T-helper 2 cell treated with Interferon-gamma antibody and Interleukin-4, amounts not matched to agents 100 ng/mL and 5 ng/mL, for 36 hours (primary cell): ENCODE measurements at regions not wholly inside any gene's neighbourhood (a gene's known extent, or its start where the extent isn't known, plus 50 kb on each side); places are given as distances from the start of the nearest gene placed in this dataset.

Experiments
- intact Hi-C: fragments of 100-400 bp; cut with micrococcal nuclease; formaldehyde crosslinking; loops from one replicate; pipeline ENCODE4 v1.15.1; 2023

DNA sequence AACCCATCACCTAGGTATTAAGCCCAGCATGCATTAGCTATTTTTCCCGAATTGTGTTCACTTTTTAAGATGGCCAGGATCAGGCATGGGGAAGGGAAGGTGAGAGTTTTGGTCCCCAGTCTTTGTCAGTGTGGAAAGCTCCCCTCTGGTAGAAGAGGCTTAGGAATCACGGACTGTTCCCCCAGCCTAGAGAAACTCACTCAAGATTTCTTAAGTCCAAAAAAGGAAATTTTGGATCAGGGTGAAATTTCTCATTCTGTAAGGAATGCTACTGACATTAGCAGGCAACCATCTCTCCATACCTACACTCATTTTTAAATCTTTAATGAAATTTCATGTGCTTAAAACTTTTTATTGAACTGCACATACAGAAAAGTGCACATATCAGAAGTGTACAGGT lies 70.3 kb upstream of the GALNT15 start:
- intact Hi-C loops: no loop called here

DNA sequence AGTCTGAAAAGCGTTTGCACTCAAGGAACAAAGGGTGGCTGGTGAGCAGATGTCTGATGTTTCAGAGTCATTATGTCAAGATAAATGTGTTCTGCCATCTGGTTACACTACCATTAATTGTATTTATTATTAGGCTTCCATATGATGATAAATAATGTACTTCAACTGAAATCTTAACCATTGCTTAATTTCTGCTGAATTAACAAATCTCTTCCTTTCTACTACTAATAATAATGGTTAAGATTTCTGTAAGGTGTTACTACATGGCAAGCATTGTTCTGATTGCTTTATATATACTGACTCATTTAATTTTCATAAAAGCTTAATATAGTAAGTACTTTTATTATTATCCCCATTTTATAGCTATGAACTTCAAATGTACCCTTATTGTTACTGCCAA lies 68.4 kb upstream of the GALNT15 start:
- intact Hi-C loops: no loop called here

DNA sequence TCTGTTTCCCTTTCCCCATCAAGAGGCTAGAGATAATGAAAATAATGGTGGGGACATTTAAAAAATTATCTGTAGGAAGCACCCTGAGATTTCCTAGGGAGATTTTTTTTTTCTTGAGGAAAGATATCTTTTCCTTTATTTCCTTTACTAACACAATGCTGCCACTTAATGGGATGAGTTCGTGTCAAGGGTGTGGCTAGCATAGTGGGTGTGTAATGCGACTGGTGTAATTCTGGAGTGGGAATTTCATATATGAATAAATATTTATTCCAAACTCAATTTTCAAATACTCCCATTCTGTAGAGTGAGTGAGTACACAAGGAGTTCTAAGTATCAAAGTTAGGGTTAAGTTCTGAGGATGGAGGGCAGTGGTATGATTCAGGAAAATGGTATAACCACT lies 66.1 kb upstream of the GALNT15 start:
- intact Hi-C loops: no loop called here

DNA sequence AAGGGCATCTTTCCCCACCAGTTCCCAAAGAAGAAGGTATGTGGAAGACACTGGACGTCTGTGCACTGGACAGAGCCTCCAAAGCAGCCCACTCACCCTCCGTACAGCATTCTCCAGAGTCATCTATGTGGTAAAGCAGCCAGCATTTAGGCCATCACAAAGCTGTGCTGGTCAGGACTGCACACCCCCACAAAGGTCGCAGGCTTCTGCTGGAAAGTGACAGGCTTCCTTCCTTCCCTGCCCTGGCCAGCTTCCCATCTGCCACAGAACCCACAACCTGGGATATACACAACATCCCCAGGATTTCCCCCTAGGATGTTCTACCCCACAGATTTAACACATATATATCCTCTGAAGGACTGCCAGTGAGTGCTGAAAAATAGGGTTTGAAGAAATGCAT lies 64.6 kb upstream of the GALNT15 start:
- intact Hi-C loops: no loop called here

DNA sequence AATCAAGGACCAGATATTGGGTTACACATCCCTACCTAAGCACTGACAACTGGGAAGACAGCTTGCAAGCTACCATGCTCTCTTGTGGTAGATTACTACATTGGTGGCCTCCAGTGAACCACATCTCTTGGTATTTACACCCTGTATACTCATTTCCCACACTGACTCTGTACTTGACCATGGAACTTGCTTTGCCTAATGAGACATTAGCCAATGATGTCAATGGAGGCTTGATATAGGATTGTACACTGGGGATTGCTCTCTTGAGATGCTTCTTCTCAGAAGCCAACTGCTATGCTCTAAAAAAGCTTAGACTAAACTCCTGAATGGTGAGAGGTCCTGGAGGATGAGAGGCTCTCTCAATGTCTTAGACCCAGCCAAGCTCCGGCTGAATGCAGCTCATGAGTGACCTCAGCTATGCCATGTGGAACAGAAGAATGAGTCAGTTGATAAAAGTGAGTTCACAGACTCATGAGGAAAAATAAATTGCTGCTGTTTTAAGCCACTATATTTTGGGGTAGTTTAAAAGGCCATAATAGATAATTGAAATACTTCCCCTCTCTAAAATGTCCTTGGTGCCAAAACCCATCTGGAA lies 61.5 kb upstream of the GALNT15 start:
- intact Hi-C loops: no loop called here

DNA sequence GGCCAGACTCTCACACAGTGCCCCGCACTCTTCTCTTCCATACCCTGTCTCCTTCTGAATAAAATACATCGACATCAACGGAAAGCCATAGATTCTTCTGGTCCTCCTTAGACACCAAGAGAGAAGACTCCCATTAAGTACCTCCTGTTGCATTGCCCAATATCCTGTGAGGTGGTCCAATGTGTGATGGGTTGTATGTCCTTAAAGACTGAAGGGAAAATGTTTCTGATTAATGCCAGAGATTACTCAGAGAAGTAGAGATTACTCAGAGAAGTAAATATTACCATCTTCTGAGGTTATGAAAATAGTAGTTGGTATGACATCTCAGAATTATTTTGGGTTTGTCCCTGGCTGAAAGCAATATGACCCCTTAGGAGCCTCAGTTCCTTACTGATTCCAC lies 60.8 kb upstream of the GALNT15 start:
- intact Hi-C loops: no loop called here

DNA sequence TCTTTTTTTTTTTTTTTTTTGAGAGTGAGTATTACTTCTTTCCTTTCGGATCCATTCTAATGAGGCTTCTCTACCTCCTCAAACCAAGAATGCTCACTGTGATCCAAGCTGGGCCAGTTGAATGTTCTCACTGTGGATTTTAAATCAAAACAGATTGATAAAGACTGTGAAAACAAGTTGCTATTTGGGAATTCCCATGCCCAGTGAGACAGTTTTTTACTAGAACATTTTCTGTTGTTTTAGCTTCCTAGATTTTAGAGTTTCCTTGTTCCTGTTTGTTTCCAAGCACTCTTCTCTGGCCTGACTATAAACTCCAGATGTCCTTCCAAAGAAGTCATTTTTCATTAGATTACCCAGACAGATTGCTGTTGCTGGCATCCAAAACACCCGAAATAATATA lies 60.1 kb upstream of the GALNT15 start:
- intact Hi-C loops: no loop called here

DNA sequence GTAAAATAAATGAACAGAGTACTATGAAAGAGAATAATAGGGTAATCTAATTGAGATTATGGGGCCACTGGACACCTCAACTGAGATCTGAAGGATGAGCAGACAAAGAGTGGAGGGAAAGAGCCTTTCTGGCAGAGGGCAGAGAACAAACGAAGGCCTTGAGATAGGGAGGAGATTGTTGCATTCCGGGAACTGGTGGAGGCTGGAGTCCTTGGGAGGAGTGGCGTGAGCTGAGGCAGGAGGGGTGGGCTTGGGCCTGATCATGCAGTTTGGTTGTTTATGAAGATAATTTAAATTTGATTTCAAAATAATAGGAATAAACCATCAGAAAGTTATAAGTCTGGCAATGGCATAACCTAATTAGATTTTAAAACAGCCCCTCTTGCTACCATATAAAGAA lies 59.5 kb upstream of the GALNT15 start:
- intact Hi-C loops: no loop called here

DNA sequence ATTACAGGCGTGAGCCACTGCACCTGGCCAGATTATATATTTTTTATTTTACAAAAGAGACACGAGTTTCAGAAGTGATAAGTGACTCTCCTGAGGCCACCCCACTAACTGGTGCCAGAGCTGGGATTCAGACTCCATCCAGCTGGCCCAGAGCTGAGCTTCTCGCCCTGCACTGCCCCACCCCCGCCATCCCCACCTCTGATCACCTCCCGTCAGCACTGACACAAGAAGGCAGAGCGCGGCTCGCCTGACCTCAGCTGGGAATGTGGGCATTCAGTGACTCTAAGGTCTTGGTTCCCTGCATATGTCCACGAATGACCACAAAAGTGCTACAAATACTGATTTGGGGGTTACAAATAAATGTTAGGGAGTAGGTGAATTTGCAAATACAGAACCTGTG lies 56.1 kb upstream of the GALNT15 start:
- intact Hi-C loops: no loop called here

DNA sequence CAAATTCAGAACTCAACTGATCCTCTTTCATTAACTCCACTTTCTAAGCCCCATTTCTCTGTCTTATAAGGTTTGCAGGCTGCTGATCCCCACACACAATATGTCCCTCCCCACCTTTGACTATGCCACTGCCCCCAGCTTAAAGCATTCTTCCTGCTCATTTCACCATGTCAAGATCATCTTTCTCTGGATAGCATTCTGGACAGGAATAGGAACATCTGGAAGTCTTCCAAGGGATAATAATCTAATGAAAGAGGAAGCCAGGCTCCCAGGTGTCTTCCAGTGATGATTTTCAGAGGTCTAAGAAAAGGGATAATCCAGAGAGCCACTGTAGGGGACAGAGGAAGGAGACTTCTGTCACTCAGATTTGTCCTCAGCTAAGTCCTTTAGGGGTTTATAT lies 54.6 kb upstream of the GALNT15 start:
- intact Hi-C loops: no loop called here

DNA sequence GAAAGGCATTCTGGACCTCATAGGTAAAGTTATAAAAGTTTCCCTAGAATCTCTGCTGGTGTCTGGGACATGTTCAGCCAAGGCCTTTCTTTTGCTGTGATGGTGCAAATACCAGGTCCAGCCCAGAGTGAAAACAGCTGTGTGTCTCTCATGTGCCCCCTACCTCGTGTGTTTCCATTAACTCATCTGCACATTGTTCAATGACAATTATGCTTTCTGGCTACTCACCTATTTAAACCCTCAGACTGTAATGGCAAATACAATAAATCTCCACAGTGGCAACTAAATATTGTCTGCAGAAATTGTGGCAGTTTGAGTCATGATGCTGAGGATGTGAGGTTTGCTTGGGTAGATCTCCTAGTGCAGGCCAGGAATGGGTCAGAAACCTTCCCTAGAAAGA lies 53.1 kb upstream of the GALNT15 start:
- intact Hi-C loops: no loop called here

DNA sequence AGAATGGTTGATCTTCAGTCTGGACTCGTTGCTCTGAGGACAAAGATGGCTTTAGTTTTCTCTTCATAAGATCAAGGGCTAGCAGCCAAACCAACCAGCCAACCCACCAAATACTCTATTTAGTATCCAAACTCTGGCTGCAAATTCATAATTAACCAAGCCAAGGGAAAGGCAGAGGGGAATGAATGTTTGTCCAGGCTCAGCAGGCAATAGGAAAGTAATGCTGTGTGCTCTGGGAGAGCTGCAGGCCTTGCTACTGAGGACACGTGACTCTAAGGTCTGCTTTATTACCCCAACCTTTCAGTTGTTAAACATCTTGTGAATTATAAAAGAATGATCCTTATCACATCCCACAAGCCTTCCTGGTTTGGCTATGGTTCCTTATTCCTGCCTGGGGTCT lies 52.3 kb upstream of the GALNT15 start:
- intact Hi-C loops: no loop called here

DNA sequence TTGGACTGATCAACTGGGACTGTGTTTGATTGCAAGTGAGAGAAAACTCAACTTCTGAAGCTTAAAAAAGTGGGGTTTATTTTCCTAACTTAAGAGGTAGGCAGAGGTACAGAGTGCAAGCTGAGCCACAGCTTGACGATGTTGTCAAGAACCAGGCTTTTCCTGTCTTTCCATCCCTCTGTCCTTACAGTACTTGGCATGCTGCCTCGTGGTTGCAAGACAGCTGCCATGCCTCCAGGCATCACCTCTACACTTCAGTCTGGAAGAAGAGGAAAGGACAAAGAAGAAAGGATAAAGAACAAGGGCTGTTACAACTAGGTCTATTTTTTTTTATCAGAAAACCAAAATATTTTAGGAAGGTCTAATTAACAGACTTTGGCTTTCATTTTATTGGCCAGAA lies 51.8 kb upstream of the GALNT15 start:
- intact Hi-C loops: no loop called here

DNA sequence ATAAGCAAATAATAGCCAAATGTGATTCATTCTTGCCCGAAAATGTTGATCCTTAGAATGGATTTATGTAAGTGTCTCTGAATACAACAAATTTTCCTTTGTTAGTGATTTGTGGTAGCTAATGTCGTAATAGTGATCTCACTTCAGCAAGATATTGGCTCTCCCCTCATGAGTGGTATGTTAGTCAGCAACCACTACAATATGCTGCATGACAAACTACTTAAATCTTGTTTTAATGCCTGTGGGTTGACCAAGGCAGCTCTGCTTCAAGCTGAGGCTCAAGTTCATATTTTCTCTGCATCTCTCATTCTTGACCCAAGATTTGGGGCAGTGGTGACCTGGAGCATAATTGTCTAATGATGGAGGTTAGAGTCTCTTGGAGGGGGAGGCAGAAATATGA lies 49.8 kb upstream of the GALNT15 start:
- intact Hi-C loops: no loop called here
